ENCODE measurements at regions not wholly inside any gene's neighbourhood (a gene's known extent, or its start where the extent isn't known, plus 50 kb on each side); places are given as distances from the start of the nearest gene placed in this dataset.

DNA sequence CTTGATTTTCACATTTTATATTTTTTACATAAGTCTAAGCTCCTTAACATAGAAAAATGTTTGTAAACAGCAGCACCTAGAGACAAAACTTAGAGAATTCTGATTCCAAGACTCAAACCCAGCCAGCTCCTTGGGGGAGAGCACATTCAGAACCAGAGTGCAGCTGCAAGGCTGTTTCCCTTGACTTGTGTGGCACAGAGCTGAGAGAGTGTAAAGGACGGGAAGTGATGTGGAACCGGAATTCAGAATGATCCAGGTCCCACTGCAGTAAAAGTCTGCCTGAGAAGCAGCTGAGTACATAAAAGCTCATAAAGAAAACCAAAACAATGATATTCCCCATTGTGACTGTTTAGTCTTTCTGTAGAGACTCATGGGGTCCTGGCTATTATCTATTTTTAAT lies 713.8 kb downstream of the RAB28 start:
- no peak for DNase-seq
- in situ Hi-C loops (cut with HindIII; ENCODE audit: low pct_ligation_motif_present, low sequenced_read_pairs), result no loop called here
- no peaks in the 10 kb centered on the region for H3K27me3 ChIP-seq (replicated peaks)
- TF ChIP-seq, protein P1, sequence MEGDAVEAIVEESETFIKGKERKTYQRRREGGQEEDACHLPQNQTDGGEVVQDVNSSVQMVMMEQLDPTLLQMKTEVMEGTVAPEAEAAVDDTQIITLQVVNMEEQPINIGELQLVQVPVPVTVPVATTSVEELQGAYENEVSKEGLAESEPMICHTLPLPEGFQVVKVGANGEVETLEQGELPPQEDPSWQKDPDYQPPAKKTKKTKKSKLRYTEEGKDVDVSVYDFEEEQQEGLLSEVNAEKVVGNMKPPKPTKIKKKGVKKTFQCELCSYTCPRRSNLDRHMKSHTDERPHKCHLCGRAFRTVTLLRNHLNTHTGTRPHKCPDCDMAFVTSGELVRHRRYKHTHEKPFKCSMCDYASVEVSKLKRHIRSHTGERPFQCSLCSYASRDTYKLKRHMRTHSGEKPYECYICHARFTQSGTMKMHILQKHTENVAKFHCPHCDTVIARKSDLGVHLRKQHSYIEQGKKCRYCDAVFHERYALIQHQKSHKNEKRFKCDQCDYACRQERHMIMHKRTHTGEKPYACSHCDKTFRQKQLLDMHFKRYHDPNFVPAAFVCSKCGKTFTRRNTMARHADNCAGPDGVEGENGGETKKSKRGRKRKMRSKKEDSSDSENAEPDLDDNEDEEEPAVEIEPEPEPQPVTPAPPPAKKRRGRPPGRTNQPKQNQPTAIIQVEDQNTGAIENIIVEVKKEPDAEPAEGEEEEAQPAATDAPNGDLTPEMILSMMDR (IDR thresholded peaks at IDR 0.05; ENCODE audit: low read depth, low read length, missing control alignments), result no peak
- H3K4me3 ChIP-seq (ENCODE audit: low read depth, low read length), result no peak overlapping the region
- no peak overlapping the region for H3K27ac ChIP-seq
- no peaks in the 10 kb centered on the region for H3K36me3 ChIP-seq (replicated peaks)

DNA sequence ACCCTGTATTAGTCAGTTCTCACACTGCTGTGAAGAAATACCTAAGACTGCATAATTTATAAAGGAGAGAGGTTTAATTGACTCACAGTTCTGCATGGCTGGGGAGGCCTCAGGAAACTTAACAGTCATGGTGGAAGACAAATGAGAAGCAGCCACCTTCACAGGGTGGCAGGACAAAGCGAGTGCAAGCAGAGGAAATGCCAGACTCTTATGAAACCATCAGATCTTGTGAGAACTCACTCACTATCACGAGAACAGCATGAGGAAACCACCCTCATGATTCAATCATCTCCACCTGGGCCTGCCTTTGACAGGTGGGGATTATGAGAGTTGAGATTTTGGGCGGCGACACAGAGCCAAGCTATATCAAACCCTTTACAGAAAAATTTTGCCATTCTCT lies 722.4 kb downstream of the RAB28 start:
- Histone ChIP-seq H3K36me3 (replicated peaks) (no peaks in the 10 kb centered on the region), H3K4me3 (ENCODE audit: low read depth, low read length) (no peak overlapping the region), H3K27me3 (replicated peaks) (no peaks in the 10 kb centered on the region), H3K27ac (no peak overlapping the region)
- DNase-seq, result no peak
- TF ChIP-seq, protein P1 (IDR thresholded peaks at IDR 0.05; ENCODE audit: low read depth, low read length, missing control alignments), result no peak
- in situ Hi-C loops (cut with HindIII; ENCODE audit: low pct_ligation_motif_present, low sequenced_read_pairs), result no loop called here

DNA sequence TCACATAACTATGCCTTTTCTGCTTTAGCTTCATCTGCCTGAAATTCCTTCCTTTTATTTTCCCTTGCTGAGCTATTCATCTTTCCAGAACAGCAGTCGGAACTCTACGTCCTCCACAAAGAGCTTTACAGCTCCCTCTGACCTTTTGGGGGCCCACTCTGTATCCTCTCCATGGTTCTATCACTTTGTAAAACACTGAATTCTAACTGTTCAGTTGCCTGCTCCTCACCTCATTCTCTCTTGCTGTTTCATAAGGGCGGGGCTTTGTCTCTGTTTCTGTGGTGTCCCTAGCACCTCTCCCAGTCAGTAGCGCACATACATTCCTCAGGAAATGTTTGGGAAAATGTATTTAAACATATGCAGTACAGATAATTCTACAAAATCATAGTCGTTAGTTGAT lies 737.0 kb downstream of the RAB28 start:
- in situ Hi-C loops (cut with HindIII; ENCODE audit: low pct_ligation_motif_present, low sequenced_read_pairs), result no loop called here
- Histone ChIP-seq H3K36me3 (replicated peaks) (no peaks in the 10 kb centered on the region), H3K27me3 (replicated peaks) (no peaks in the 10 kb centered on the region), H3K27ac (no peak overlapping the region), H3K4me3 (ENCODE audit: low read depth, low read length) (no peak overlapping the region)
- TF ChIP-seq, protein P1 (IDR thresholded peaks at IDR 0.05; ENCODE audit: low read depth, low read length, missing control alignments), result no peak
- no peak for DNase-seq

DNA sequence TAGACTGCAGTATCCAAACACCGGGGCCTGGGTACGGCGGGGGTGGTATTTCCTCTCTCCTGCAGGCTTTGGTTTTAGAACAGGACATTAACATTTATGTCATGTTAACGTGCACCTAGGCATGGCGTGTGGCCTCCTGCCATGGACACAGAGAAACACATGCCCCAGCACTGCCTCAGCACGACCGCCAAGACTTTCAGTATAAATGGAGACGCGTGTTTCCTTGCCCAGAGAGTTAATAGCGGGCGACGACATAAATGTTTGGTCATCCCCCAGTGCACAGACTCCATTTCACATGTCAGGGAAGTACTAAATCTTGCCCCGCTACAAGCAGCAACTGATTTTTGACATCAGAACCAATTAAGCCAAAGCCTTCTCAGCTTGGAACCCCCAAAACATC lies 737.9 kb downstream of the RAB28 start:
- no peaks in the 10 kb centered on the region for H3K27me3 ChIP-seq (replicated peaks)
- no peaks in the 10 kb centered on the region for H3K36me3 ChIP-seq (replicated peaks)
- in situ Hi-C loops (cut with HindIII; ENCODE audit: low pct_ligation_motif_present, low sequenced_read_pairs), result no loop called here
- no peak overlapping the region for H3K4me3 ChIP-seq (ENCODE audit: low read depth, low read length)
- no peak for DNase-seq
- no peak overlapping the region for H3K27ac ChIP-seq
- TF ChIP-seq, protein P1 (IDR thresholded peaks at IDR 0.05; ENCODE audit: low read depth, low read length, missing control alignments), result no peak

DNA sequence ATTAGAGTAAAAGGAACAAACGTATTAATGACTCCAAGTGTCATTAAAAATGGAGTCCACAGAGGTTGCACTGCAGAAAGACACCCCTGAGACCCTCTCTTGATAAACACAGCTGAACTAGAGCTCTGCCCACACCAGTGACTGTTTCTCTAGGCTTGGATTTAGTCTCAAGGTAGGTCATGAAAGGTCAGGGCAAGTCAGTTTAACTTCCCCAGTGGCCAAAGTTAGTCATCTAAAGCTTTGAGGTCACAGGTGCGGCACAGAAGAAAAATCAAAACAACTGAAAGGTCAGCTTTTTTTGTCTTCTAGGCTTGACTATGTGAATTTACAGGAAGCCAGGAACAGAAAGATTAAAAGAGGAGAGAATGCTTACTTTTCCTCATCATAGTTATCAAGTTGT lies 749.6 kb downstream of the RAB28 start:
- Histone ChIP-seq H3K36me3 (replicated peaks) (no peaks in the 10 kb centered on the region), H3K27me3 (replicated peaks) (no peaks in the 10 kb centered on the region), H3K4me3 (ENCODE audit: low read depth, low read length) (no peak overlapping the region), H3K27ac (no peak overlapping the region)
- in situ Hi-C loops (cut with HindIII; ENCODE audit: low pct_ligation_motif_present, low sequenced_read_pairs), result no loop called here
- TF ChIP-seq, protein P1 (IDR thresholded peaks at IDR 0.05; ENCODE audit: low read depth, low read length, missing control alignments), result no peak
- no peak for DNase-seq

DNA sequence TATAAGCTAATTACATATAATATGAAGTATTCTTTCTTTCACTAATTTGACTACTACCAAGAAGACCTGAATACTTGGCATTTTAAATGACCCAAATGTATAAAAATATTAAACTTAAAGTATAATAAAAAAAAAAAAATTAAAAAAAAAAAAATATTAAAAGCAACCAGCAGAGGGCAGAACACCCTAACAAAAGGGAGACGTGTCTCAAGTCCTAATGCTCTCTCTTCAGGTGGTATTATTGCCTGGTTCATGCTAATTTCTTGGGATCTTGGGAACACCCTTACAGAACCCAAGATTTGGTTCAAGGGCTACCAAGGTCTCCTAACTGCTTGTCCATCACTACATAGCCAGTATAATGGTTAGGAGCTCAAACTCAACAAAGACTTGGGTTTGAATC lies 754.8 kb downstream of the RAB28 start:
- no peaks in the 10 kb centered on the region for H3K27me3 ChIP-seq (replicated peaks)
- H3K4me3 ChIP-seq (ENCODE audit: low read depth, low read length), result no peak overlapping the region
- H3K36me3 ChIP-seq (replicated peaks), result no peaks in the 10 kb centered on the region
- in situ Hi-C loops (cut with HindIII; ENCODE audit: low pct_ligation_motif_present, low sequenced_read_pairs), result no loop called here
- TF ChIP-seq, protein P1 (IDR thresholded peaks at IDR 0.05; ENCODE audit: low read depth, low read length, missing control alignments), result peak; percentile 49
- no peak for DNase-seq
- no peak overlapping the region for H3K27ac ChIP-seq
